ENCODE measurements at regions not wholly inside any gene's neighbourhood (a gene's known extent, or its start where the extent isn't known, plus 50 kb on each side); places are given as distances from the start of the nearest gene placed in this dataset.
"Not testable (repeated sequence)": the region's sequence is repeated elsewhere in the genome, so short reads cannot be mapped to it uniquely, and the experiment has no call there.

- Histone ChIP-seq H3K9me3 (no peaks in the 10 kb centered on the region), H3K4me1 (no peaks in the 10 kb centered on the region), H3K27me3 (no peaks in the 10 kb centered on the region), H3K36me3 (no peaks in the 10 kb centered on the region), H3K4me3 (no peak overlapping the region), H3K27ac (no peak overlapping the region)
- 80 to 82% methylated on average over 3 of the region's 3 CpGs for WGBS, 2 donors
- intact Hi-C loops (cut with DNase I) = no loop called here
- TF ChIP-seq POLR2A (IDR thresholded peaks at IDR 0.05) = no peak
- no peak for TF ChIP-seq EP300 (IDR thresholded peaks at IDR 0.05)
- TF ChIP-seq POLR2AphosphoS5 (IDR thresholded peaks at IDR 0.05) = no peak
- DNase-seq = no peak
Observed at GRCh38 chr4:60485276-60485675, 714.9 kb upstream of the ADGRL3 start.

GRCh38 chr4:60487118-60487761 lies 712.9 kb upstream of the ADGRL3 start:
- DNase-seq; H3K27ac ChIP-seq; H3K27me3 ChIP-seq; H3K4me1 ChIP-seq; H3K9me3 ChIP-seq; H3K4me3 ChIP-seq; H3K36me3 ChIP-seq; intact Hi-C loops (cut with DNase I): not testable (repeated sequence)
- WGBS, 2 donors = 78 to 83% methylated on average over 3 of the region's 3 CpGs

- WGBS, 2 donors = 84 to 86% methylated on average over 1 of the region's 1 CpG
- H3K27me3 ChIP-seq = no peaks in the 10 kb centered on the region
- no peak for DNase-seq
Observed at GRCh38 chr4:60500810-60501209, 699.3 kb upstream of the ADGRL3 start.

GRCh38 chr4:60502733-60503132 lies 697.4 kb upstream of the ADGRL3 start:
- Histone ChIP-seq H3K36me3 (no peaks in the 10 kb centered on the region), H3K27me3 (no peaks in the 10 kb centered on the region), H3K4me3 (no peak overlapping the region), H3K4me1 (no peaks in the 10 kb centered on the region), H3K27ac (no peak overlapping the region), H3K9me3 (no peaks in the 10 kb centered on the region)
- no peak for DNase-seq
- TF ChIP-seq CTCF (IDR thresholded peaks at IDR 0.05) (no peak), POLR2A (IDR thresholded peaks at IDR 0.05) (no peak), EP300 (IDR thresholded peaks at IDR 0.05) (no peak)
- intact Hi-C loops (cut with DNase I) = no loop called here

More at GRCh38 chr4:60500810-60501209, 699.3 kb upstream of the ADGRL3 start:
- TF ChIP-seq POLR2AphosphoS5 (IDR thresholded peaks at IDR 0.05) (no peak), EP300 (IDR thresholded peaks at IDR 0.05) (no peak), POLR2A (IDR thresholded peaks at IDR 0.05) (no peak), CTCF (IDR thresholded peaks at IDR 0.05) (no peak)
- intact Hi-C loops (cut with DNase I) = no loop called here
- Histone ChIP-seq H3K9me3 (no peaks in the 10 kb centered on the region), H3K27ac (no peak overlapping the region), H3K4me3 (no peak overlapping the region), H3K36me3 (no peaks in the 10 kb centered on the region), H3K4me1 (no peaks in the 10 kb centered on the region)

- Histone ChIP-seq H3K9me3 (no peaks in the 10 kb centered on the region), H3K36me3 (no peaks in the 10 kb centered on the region), H3K27me3 (no peaks in the 10 kb centered on the region), H3K4me3 (no peak overlapping the region), H3K27ac (no peak overlapping the region), H3K4me1 (no peaks in the 10 kb centered on the region)
- intact Hi-C loops (cut with DNase I) = no loop called here
- TF ChIP-seq EP300 (IDR thresholded peaks at IDR 0.05) = no peak
- DNase-seq = no peak
- 35 to 60% methylated on average over 1 of the region's 1 CpG for WGBS, 2 donors
Observed at GRCh38 chr4:60506061-60506460, 694.1 kb upstream of the ADGRL3 start.

GRCh38 chr4:60522265-60522664 lies 677.9 kb upstream of the ADGRL3 start:
- DNase-seq = no peak
- 74 to 81% methylated on average over 3 of the region's 3 CpGs for WGBS, 2 donors
- Histone ChIP-seq H3K27ac (no peak overlapping the region), H3K9me3 (no peaks in the 10 kb centered on the region), H3K27me3 (no peaks in the 10 kb centered on the region), H3K4me3 (no peak overlapping the region), H3K36me3 (no peaks in the 10 kb centered on the region), H3K4me1 (no peaks in the 10 kb centered on the region)
- TF ChIP-seq EP300 (IDR thresholded peaks at IDR 0.05) (no peak), POLR2AphosphoS5 (IDR thresholded peaks at IDR 0.05) (no peak), POLR2A (IDR thresholded peaks at IDR 0.05) (no peak), CTCF (IDR thresholded peaks at IDR 0.05) (no peak)
- intact Hi-C loops (cut with DNase I) = no loop called here

Data from sigmoid colon (tissue), 6 donors.